SK-N-SH treated with all-trans-retinoic acid at 6 μM for 48 hours (cell line): ENCODE measurements at regions not wholly inside any gene's neighbourhood (a gene's known extent, or its start where the extent isn't known, plus 50 kb on each side); places are given as distances from the start of the nearest gene placed in this dataset.

Experiments used
- ATAC-seq: fragments of 200-7000 bp; cut with Tn5 transposase; 3 replicates; pipeline ENCODE4 v1.9.1; 2020; ENCODE audit warnings: mild to moderate bottlenecking, moderate library complexity
- ARNTL ChIP-seq: fragments of 450-650 bp; formaldehyde crosslinking; IDR thresholded peaks from 2 replicates; pipeline ENCODE4 v1.5.0; 2020; ENCODE audit warnings: low read depth, mild to moderate bottlenecking, moderate library complexity, borderline replicate concordance
- CSDC2 ChIP-seq: fragments of 250-450 bp; sonication (Bioruptor Pico); IDR thresholded peaks from 2 replicates; pipeline ENCODE4 v1.5.0; 2020; ENCODE audit warnings: mild to moderate bottlenecking, moderate library complexity
- ESRRG ChIP-seq: fragments of 250-450 bp; sonication (Bioruptor Pico); IDR thresholded peaks from 2 replicates; pipeline ENCODE4 v1.6.1; 2021; ENCODE audit warnings: mild to moderate bottlenecking
- GLIS3 ChIP-seq: fragments of 250-450 bp; sonication (Bioruptor Pico); IDR thresholded peaks from 2 replicates; pipeline ENCODE4 v1.5.0; 2020; ENCODE audit warnings: mild to moderate bottlenecking, moderate library complexity
- ISL1 ChIP-seq: fragments of 250-450 bp; sonication (Bioruptor Pico); IDR thresholded peaks from 2 replicates; pipeline ENCODE4 v2.1.2; 2022; ENCODE audit warnings: mild to moderate bottlenecking, moderate library complexity
- OSR1 ChIP-seq: fragments of 250-450 bp; sonication (Bioruptor Pico); IDR thresholded peaks from 2 replicates; pipeline ENCODE4 v1.8.0; 2022; ENCODE audit warnings: moderate library complexity, mild to moderate bottlenecking, inconsistent platforms
- PPARA ChIP-seq: fragments of 250-450 bp; sonication (Bioruptor Pico); IDR thresholded peaks from 2 replicates; pipeline ENCODE4 v1.5.0; 2020; ENCODE audit warnings: mild to moderate bottlenecking, borderline replicate concordance
- RARB ChIP-seq: fragments of 250-450 bp; sonication (Bioruptor Pico); IDR thresholded peaks from 2 replicates; pipeline ENCODE4 v1.8.0; 2021; ENCODE audit warnings: mild to moderate bottlenecking, moderate library complexity
- SNAI2 ChIP-seq: fragments of 250-450 bp; sonication (Bioruptor Pico); IDR thresholded peaks from 2 replicates; pipeline ENCODE4 v1.5.0; 2020; ENCODE audit warnings: mild to moderate bottlenecking, moderate library complexity
- TCF4 ChIP-seq: fragments of 250-450 bp; sonication (Bioruptor Pico); IDR thresholded peaks from 2 replicates; pipeline ENCODE4 v1.8.0; 2021; ENCODE audit warnings: mild to moderate bottlenecking, moderate library complexity, borderline replicate concordance
- TOX ChIP-seq: fragments of 250-450 bp; sonication (Bioruptor Pico); IDR thresholded peaks from 2 replicates; pipeline ENCODE4 v1.8.0; 2021; ENCODE audit warnings: mild to moderate bottlenecking, moderate library complexity, borderline replicate concordance
- ZC3H10 ChIP-seq: fragments of 250-450 bp; sonication (Bioruptor Pico); IDR thresholded peaks from 2 replicates; pipeline ENCODE4 v1.5.1; 2021; ENCODE audit warnings: mild to moderate bottlenecking, moderate library complexity
- ZFP3 ChIP-seq: fragments of 250-450 bp; sonication (Bioruptor Pico); IDR thresholded peaks from 2 replicates; pipeline ENCODE4 v1.5.0; 2020; ENCODE audit warnings: mild to moderate bottlenecking, moderate library complexity
- ZFP30 ChIP-seq: fragments of 450-650 bp; formaldehyde crosslinking; IDR thresholded peaks from 2 replicates; pipeline ENCODE4 v1.5.0; 2022; ENCODE audit warnings: mild to moderate bottlenecking, moderate library complexity
- ZNF565 ChIP-seq: fragments of 450-650 bp; formaldehyde crosslinking; conservative IDR thresholded peaks from 2 replicates; pipeline ENCODE4 v1.5.0; 2020; ENCODE audit warnings: low read depth, mild to moderate bottlenecking, moderate library complexity
- ZNF8 ChIP-seq: fragments of 450-650 bp; formaldehyde crosslinking; IDR thresholded peaks from 2 replicates; pipeline ENCODE4 v1.5.0; 2020; ENCODE audit warnings: mild to moderate bottlenecking, moderate library complexity
- TF ChIP-seq, protein P1 (sequence below): fragments of 250-450 bp; sonication (Bioruptor Pico); IDR thresholded peaks from 2 replicates; pipeline ENCODE4 v1.8.0; 2020; ENCODE audit warnings: mild to moderate bottlenecking, moderate library complexity, borderline replicate concordance
- TF ChIP-seq, protein P2 (sequence below): fragments of 250-450 bp; sonication (Bioruptor Pico); IDR thresholded peaks from 2 replicates; pipeline ENCODE4 v1.8.0; 2021; ENCODE audit warnings: low read depth, mild to moderate bottlenecking, moderate library complexity, borderline replicate concordance
- TF ChIP-seq, protein P3 (sequence below): fragments of 250-450 bp; sonication (Bioruptor Pico); IDR thresholded peaks from 2 replicates; pipeline ENCODE4 v1.5.1; 2020; ENCODE audit warnings: low read depth, mild to moderate bottlenecking, moderate library complexity
- TF ChIP-seq, protein P4 (sequence below): fragments of 250-450 bp; sonication (Bioruptor Pico); IDR thresholded peaks from 2 replicates; pipeline ENCODE4 v1.5.0; 2020; ENCODE audit warnings: mild to moderate bottlenecking, moderate library complexity

DNA sequence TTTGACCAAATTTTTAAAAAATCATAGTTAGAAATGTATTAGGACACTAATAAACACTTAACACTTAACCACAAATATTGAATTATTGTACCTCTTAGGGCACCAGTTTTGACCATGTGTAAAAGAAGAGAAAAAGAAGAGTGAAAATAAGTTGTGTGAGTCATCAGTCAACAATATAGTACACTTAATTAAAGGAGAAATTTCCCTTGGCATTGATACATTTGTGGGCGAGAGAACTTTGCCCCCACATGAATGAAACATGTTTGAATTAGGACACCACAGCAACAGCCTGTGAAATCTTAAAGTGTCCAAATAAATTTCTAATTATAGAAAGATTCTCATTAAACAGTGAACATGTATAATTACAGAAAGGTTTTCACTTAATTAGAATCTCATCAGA lies 1292.8 kb upstream of the TENM3 start:
- ATAC-seq = no peak
- TF ChIP-seq, protein P1, sequence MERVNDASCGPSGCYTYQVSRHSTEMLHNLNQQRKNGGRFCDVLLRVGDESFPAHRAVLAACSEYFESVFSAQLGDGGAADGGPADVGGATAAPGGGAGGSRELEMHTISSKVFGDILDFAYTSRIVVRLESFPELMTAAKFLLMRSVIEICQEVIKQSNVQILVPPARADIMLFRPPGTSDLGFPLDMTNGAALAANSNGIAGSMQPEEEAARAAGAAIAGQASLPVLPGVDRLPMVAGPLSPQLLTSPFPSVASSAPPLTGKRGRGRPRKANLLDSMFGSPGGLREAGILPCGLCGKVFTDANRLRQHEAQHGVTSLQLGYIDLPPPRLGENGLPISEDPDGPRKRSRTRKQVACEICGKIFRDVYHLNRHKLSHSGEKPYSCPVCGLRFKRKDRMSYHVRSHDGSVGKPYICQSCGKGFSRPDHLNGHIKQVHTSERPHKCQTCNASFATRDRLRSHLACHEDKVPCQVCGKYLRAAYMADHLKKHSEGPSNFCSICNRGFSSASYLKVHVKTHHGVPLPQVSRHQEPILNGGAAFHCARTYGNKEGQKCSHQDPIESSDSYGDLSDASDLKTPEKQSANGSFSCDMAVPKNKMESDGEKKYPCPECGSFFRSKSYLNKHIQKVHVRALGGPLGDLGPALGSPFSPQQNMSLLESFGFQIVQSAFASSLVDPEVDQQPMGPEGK (CRISPR knock-in tag) = no peak

DNA sequence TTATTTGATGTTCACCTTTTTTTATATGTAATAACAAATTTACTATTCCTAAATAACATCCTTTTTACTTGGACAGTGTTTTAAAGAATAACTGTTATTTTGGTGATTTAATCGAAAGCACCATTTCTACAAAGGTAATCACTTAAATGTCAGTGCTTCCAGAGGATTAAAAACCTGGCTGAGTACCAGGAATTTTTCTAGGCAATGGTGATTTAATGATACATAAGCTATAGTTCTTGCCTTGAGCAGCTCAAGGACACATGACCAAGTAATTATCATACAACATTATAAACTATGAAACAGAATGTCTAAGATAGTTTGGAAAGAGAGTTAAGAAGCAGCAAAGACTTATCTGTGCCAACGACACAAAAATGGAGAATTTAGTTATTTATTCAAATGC lies 1291.9 kb upstream of the TENM3 start:
- TF ChIP-seq TCF4 (no peak), CSDC2 (no peak), ARNTL (CRISPR knock-in tag) (no peak), ZC3H10 (no peak), SNAI2 (no peak), GLIS3 (CRISPR knock-in tag) (no peak), OSR1 (CRISPR knock-in tag) (no peak), ZFP3 (CRISPR knock-in tag) (no peak), ISL1 (CRISPR knock-in tag) (no peak)
- TF ChIP-seq, protein P2, sequence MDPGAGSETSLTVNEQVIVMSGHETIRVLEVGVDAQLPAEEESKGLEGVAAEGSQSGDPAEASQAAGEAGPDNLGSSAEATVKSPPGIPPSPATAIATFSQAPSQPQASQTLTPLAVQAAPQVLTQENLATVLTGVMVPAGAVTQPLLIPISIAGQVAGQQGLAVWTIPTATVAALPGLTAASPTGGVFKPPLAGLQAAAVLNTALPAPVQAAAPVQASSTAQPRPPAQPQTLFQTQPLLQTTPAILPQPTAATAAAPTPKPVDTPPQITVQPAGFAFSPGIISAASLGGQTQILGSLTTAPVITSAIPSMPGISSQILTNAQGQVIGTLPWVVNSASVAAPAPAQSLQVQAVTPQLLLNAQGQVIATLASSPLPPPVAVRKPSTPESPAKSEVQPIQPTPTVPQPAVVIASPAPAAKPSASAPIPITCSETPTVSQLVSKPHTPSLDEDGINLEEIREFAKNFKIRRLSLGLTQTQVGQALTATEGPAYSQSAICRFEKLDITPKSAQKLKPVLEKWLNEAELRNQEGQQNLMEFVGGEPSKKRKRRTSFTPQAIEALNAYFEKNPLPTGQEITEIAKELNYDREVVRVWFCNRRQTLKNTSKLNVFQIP (CRISPR knock-in tag) = no peak
- no peak for ATAC-seq

DNA sequence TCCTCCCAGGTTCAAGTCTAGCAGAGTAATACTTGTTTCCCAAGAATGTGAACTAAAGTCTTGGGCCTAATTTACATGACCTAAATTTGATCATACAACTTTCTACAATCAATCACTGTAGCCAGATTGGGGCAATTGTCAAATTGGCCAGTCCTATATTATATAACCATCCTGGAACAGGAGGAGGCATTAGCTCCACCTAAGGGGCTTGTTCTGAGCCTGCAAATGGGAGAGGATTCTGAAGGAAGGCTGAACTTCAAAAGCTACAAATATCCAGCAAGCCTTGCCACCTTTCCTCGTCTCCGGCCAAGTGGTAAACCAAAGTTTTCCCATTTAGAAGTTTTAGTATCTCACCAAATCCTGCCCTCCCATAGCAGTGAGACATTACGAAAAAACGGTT lies 1289.6 kb upstream of the TENM3 start:
- TF ChIP-seq PPARA (CRISPR knock-in tag) (no peak), ZFP30 (CRISPR knock-in tag) (no peak), RARB (CRISPR knock-in tag) (no peak), ZNF565 (CRISPR knock-in tag) (no peak), ZFP3 (CRISPR knock-in tag) (no peak), SNAI2 (no peak), ESRRG (no peak), TOX (CRISPR knock-in tag) (no peak), CSDC2 (no peak), ARNTL (CRISPR knock-in tag) (no peak), ZNF8 (no peak), OSR1 (CRISPR knock-in tag) (no peak)
- TF ChIP-seq, protein P3, sequence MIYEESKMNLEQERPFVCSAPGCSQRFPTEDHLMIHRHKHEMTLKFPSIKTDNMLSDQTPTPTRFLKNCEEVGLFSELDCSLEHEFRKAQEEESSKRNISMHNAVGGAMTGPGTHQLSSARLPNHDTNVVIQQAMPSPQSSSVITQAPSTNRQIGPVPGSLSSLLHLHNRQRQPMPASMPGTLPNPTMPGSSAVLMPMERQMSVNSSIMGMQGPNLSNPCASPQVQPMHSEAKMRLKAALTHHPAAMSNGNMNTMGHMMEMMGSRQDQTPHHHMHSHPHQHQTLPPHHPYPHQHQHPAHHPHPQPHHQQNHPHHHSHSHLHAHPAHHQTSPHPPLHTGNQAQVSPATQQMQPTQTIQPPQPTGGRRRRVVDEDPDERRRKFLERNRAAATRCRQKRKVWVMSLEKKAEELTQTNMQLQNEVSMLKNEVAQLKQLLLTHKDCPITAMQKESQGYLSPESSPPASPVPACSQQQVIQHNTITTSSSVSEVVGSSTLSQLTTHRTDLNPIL (CRISPR knock-in tag) = no peak
- TF ChIP-seq, protein P4, sequence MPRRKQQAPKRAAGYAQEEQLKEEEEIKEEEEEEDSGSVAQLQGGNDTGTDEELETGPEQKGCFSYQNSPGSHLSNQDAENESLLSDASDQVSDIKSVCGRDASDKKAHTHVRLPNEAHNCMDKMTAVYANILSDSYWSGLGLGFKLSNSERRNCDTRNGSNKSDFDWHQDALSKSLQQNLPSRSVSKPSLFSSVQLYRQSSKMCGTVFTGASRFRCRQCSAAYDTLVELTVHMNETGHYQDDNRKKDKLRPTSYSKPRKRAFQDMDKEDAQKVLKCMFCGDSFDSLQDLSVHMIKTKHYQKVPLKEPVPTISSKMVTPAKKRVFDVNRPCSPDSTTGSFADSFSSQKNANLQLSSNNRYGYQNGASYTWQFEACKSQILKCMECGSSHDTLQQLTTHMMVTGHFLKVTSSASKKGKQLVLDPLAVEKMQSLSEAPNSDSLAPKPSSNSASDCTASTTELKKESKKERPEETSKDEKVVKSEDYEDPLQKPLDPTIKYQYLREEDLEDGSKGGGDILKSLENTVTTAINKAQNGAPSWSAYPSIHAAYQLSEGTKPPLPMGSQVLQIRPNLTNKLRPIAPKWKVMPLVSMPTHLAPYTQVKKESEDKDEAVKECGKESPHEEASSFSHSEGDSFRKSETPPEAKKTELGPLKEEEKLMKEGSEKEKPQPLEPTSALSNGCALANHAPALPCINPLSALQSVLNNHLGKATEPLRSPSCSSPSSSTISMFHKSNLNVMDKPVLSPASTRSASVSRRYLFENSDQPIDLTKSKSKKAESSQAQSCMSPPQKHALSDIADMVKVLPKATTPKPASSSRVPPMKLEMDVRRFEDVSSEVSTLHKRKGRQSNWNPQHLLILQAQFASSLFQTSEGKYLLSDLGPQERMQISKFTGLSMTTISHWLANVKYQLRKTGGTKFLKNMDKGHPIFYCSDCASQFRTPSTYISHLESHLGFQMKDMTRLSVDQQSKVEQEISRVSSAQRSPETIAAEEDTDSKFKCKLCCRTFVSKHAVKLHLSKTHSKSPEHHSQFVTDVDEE (CRISPR knock-in tag) = no peak
- TF ChIP-seq, protein P2 (CRISPR knock-in tag) = no peak
- TF ChIP-seq, protein P1 (CRISPR knock-in tag) = no peak
- ATAC-seq = no peak
